IPS DF 4.7 (cell line): ENCODE measurements at regions not wholly inside any gene's neighbourhood (a gene's known extent, or its start where the extent isn't known, plus 50 kb on each side); places are given as distances from the start of the nearest gene placed in this dataset.

Experiments used
- DNase-seq: peaks from one replicate; pipeline ENCODE4 v3.0.0-alpha.2; 2013; ENCODE audit warnings: low spot score; ENCODE audit errors: extremely low read depth

- no peak for DNase-seq
Measured at GRCh38 chr13:106911020-106911419, 343.1 kb upstream of the ARGLU1 start.

GRCh38 chr13:106906426-106906996 is 338.6 kb upstream of the ARGLU1 start:
- DNase-seq: no peak

DNA sequence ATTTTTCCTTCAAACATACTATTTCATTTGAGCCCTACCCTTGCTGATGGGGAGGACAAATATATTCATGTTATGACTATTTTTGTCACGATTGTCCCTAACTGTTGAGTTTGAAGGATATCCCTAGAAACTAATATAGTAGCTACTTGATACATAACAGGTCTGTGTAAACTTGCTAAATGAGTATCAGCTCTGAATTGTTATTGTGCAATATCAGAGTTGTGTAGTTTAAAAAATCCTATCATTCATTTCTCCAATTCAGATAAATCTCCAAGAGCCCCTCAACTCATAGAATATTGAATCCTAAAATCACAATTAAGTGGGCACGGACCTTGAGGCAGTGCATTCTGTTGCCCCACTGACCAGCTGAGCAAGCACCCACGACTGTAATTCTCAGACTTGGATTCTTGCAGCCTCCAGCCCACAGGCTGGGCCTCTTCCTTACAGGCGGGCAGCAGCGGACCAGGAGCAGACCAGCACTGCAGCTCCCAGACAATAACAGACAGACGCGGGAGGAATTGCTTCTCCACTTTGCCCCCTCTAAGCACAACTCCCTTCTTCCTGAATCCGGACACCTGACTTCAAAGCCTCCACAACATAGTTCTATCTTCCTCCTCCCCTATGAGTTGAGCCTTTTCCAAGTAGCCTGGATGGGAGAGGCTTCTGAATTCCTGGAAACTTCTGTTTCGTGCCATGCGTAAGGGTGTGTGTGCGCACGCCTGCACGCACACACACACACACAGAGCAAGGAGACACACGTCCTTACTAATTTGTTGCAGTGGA is 337.6 kb upstream of the ARGLU1 start:
- DNase-seq: no peak

- no peak for DNase-seq
Measured at GRCh38 chr13:106899442-106899841, 331.5 kb upstream of the ARGLU1 start.

GRCh38 chr13:106898231-106898630 is 330.3 kb upstream of the ARGLU1 start:
- no peak for DNase-seq

DNA sequence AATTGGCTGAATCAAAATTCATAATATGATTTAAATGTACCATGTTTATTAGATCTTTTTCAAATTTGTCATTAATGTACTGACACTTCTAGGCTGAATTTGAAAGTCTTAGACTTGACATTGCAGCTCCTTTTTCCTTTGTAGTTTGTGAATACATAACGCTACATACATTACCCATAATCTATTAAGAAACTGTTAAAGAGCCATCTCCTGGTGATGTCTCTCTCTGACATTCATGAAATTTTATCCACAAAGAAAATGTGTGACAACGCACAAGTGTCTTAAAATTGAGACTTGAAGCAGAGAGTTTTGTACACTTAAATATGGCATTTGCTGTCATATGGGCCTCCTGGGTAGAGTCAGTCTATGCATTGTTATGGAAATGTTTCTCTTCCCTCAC is 320.2 kb upstream of the ARGLU1 start:
- no peak for DNase-seq

DNA sequence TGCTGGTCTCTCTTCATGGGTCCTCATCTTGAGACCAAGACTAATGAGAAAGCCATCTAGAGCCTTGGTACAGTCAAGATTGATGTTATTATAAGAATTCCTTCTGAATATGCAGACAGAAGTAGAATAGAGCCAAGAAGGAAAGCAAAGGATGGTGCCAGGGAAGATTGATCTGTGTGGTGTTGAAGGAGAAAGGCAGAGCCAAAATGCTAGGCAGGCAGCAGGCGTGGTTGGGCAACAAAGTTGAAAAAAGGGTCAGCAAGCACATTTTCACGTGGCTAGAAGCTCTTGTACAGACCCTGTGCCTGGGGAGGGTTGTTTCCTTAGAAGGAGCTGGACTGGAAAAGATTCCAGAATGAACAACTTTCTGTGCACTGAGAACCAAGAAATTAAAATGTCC is 319.7 kb upstream of the ARGLU1 start:
- DNase-seq: no peak

DNA sequence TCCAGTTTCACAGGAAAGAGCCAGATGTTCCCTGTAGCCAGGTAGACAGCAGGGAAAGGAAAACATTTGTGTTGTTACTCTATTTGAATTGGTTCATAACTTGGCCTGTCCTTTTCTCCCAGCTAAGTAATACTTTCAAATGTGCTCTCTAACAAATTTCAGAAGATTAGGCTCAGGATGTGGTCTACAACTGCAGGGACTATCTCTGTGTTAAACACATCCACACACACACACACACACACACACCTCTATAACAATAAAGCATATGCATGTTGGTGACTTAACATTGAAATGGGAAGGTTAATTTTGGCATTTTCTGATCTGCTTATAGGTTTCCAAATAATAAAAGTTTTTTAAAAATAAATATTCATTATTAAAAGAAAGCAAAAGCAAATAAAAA is 316.0 kb upstream of the ARGLU1 start:
- DNase-seq: no peak

- no peak for DNase-seq
Measured at GRCh38 chr13:106882246-106882645, 314.3 kb upstream of the ARGLU1 start.

GRCh38 chr13:106879806-106880205 is 311.9 kb upstream of the ARGLU1 start:
- no peak for DNase-seq

GRCh38 chr13:106874323-106874722 is 306.4 kb upstream of the ARGLU1 start:
- no peak for DNase-seq

- DNase-seq: no peak
Measured at GRCh38 chr13:106873810-106874209, 305.9 kb upstream of the ARGLU1 start.

- DNase-seq: no peak
Measured at GRCh38 chr13:106867249-106867648, 299.3 kb upstream of the ARGLU1 start.

GRCh38 chr13:106865716-106866440 is 297.9 kb upstream of the ARGLU1 start:
- no peak for DNase-seq

DNA sequence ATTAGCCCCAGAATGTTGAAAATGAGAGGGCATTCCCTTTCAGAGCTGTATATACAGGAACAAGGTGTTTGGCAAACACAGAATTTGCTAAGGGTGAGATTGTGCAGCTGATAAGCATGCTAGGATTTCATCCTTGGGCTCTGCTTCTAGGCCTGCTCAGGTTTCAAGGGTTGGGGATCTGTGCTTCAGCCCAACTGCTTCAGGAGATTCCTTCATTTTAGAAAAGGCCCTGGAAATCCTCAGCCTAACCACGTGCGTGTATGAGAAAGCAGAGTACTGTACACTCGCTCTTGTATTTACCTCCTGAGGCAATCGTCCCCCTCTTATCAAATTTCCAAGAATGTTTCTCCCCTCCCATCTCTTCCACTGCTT is 291.6 kb upstream of the ARGLU1 start:
- no peak for DNase-seq

DNA sequence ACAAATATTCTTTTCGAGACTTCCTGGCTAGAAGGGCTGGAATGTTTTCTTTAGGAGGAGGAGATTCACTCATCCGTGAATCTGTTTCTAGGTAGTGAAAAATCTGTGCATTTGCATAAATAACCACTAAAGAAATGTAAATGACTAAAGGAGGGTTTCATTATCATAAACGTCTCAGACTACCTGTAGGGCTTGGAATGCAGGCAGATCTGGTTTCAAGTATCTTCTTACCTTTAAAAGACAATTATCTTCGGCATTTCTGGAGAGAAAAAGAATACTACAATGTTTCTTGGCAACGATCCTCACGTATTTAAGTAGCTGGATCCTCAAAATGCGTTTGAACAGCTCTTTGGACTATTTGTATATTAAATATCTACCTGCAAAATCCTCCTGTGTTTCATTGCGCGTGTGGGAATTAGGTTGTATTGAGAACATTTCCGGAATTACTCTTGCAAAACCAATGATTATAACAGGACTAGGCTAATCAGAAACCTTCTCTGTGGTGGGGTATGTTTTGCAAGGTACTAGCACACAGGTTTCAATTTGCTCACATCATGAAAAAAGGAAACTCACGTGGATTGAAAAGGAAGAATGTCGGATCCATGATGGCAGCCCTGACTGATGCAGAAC is 291.1 kb upstream of the ARGLU1 start:
- peak; percentile 87 for DNase-seq

- no peak for DNase-seq
Measured at GRCh38 chr13:106852436-106852835, 284.5 kb upstream of the ARGLU1 start.

DNA sequence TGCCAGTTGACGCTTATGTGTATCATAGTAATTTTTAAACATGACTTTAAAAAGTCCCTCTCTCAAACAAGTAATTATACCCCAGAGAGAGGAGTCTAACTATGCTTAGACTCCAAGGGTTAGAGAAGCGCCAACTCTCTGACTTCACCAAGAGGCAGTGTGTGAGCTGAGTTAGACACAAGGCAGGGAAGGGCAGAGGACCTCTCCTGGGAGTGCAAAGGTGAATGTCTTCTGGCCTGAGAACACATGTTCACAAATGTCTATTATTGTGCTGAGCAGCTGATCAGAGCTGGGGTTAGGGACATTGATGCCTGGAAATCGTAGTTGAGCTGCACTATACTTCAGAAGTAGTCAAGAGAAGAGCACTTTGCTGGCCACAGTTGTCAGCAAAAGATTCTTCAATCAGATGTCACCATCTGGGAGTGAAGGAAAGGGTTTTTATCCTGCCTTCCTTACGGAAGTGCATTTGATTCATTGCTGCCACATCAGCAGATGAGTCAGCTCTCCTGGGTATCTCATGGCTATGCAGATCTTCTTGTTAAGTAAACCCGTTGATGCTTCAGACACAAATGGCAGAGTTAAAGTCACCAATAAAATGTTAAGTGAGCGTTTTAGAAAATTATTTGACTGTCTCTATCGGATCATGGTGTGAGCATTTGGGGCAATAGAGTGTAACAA is 283.2 kb upstream of the ARGLU1 start:
- no peak for DNase-seq

DNA sequence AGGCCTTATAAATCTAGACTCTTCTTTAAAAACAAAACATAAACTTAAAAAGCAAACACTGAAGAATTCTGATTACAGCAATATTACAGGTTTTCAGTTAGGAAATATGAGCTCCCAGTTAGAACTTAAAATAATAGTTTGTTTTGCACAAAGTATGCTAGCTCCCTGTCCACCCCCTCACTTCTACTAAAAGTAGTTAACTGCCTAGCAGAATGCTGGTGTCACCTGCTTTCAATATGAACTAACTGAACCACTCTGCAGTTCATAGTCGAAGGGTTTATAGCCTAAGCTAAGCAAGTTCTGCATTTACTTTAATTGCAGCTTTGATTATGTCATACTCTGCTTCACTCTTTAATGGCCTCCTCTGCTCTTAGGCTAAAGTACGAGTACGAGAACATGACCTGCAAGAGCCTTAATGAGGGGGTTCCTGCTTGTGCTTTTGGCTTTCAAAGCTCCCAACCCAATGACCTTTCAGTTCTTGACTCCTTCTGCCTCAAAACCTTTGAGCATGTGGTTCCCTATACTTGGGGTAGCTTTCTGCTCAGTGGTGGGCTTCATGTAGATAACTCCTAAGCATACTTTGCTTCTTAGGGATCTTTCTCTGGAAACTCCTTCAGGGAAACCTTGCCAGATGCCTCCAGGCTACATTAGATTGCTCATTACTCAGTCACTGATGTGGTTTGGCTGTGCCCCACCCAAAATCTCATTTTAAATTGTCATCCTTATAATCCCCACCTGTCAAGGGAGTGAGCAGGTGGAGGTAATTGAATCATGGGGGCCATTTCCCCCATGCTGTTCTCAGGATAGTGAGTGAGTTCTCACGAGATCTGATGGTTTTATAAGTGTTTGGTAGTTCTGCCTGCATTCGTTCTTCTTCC is 278.9 kb upstream of the ARGLU1 start:
- no peak for DNase-seq

DNA sequence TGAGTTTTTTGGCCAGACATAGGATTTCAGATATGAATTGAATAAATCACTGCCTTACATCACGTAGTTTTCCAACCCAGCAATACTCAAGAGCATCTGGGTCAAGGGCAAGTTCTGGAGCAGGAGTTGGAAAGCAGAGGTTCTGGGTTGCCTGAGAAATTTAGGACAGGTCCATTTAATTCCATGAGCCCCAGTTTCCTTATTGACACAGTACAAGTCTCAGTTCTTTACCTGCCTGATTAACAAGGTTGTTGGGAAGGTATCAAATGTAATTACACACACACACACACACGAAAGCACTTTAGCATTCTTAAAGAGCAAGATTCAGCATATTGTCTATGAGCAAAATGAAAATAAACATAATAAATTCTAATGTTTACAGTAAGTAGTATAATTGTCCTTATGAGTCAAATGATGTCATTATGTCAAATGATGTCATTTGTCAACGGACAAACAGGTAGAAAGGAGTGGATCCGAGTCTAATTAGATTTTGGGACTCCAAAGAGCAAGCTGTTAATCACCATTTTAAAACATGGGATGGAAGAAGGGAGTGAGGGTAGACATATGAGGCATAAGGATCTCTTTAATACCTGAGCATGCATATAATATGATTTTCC is 268.4 kb upstream of the ARGLU1 start:
- DNase-seq: no peak
